Liver (tissue), 3 donors: ENCODE measurements at regions not wholly inside any gene's neighbourhood (a gene's known extent, or its start where the extent isn't known, plus 50 kb on each side); places are given as distances from the start of the nearest gene placed in this dataset.

ENCODE experiments used
- ATF3 ChIP-seq: IDR thresholded peaks from 2 replicates; pipeline ENCODE4 v1.6.1; 2016; ENCODE audit warnings: antibody characterized with exemption
- CTCF ChIP-seq: fragments of 150-350 bp; IDR thresholded peaks from 2 replicates; pipeline ENCODE4 v1.5.1; 2017; ENCODE audit warnings: improper control_type of control experiment, low read depth, low read length; ENCODE audit not compliant: missing input control
- FOXA1 ChIP-seq: IDR thresholded peaks from 2 replicates; pipeline ENCODE4 v1.6.1; 2016; ENCODE audit warnings: antibody characterized with exemption
- GABPA ChIP-seq, 2 donors: IDR thresholded peaks in 1 of 2; conservative IDR thresholded peaks in 1 of 2; 2 replicates each; pipeline ENCODE4 v1.6.1; 2016; ENCODE audit warnings: antibody characterized with exemption in 2 of 2, mild to moderate bottlenecking in 1 of 2, moderate library complexity in 1 of 2
- HNF4A ChIP-seq, 2 donors: conservative IDR thresholded peaks; 2 replicates each; pipeline ENCODE4 v1.6.1; 2016; ENCODE audit warnings: antibody characterized with exemption in 2 of 2, mild to moderate bottlenecking in 2 of 2
- NR2F2 ChIP-seq: IDR thresholded peaks from 2 replicates; pipeline ENCODE4 v1.6.1; 2016; ENCODE audit warnings: antibody characterized with exemption
- RAD21 ChIP-seq, 2 donors: IDR thresholded peaks; 2 replicates each; pipeline ENCODE4 v1.6.1; 2016; ENCODE audit warnings: antibody characterized with exemption in 2 of 2, mild to moderate bottlenecking in 2 of 2
- REST ChIP-seq: IDR thresholded peaks from 2 replicates; pipeline ENCODE4 v1.6.1; 2016; ENCODE audit warnings: antibody characterized with exemption, mild to moderate bottlenecking
- SP1 ChIP-seq: IDR thresholded peaks from 2 replicates; pipeline ENCODE4 v1.6.1; 2018; ENCODE audit warnings: antibody characterized with exemption, mild to moderate bottlenecking
- TAF1 ChIP-seq: conservative IDR thresholded peaks from 2 replicates; pipeline ENCODE4 v1.6.1; 2016; ENCODE audit warnings: antibody characterized with exemption, mild to moderate bottlenecking
- YY1 ChIP-seq: IDR thresholded peaks from 2 replicates; pipeline ENCODE4 v1.6.1; 2016; ENCODE audit warnings: antibody characterized with exemption, mild to moderate bottlenecking
- ZBTB33 ChIP-seq: IDR thresholded peaks from 2 replicates; pipeline ENCODE4 v1.6.1; 2016; ENCODE audit warnings: antibody characterized with exemption
- TF ChIP-seq, protein P1 (sequence below): IDR thresholded peaks from 2 replicates; pipeline ENCODE4 v1.6.1; 2016; ENCODE audit warnings: antibody characterized with exemption
- donor health status: healthy.
- donor health status: healthy.

DNA sequence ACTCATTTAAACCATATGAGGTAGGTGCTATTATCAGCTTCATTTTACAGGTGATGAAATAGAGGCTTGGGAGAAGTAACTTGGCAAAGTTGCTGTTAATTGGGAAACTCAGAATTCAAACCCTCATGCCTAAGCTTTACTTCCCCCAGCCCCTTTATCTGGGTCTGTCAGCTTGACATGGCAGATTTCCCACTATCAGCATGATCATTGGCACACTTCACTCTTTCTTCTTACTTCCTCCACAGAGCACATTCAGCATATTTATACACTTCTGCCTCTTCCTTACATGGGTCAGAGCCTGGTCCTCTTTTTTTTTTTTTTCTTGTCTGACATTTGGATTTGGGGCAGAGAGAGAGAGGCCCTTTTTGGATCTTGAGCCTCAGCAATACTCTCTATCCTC, 56.5 kb upstream of the ARX start:
- TF ChIP-seq GABPA (IDR thresholded peaks at IDR 0.05 in 1 of 2, conservative IDR thresholded peaks at IDR 0.05 in 1 of 2): no peak
- no peak for TF ChIP-seq TAF1
- TF ChIP-seq CTCF: no peak
- TF ChIP-seq, protein P1, sequence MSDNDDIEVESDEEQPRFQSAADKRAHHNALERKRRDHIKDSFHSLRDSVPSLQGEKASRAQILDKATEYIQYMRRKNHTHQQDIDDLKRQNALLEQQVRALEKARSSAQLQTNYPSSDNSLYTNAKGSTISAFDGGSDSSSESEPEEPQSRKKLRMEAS: no peak
- no peak for TF ChIP-seq FOXA1
- no peak for TF ChIP-seq NR2F2
- no peak for TF ChIP-seq HNF4A (conservative IDR thresholded peaks at IDR 0.05)
- no peak for TF ChIP-seq REST
- no peak for TF ChIP-seq RAD21 (IDR thresholded peaks at IDR 0.05)
- no peak for TF ChIP-seq ZBTB33
- no peak for TF ChIP-seq YY1
- no peak for TF ChIP-seq SP1
- no peak for TF ChIP-seq ATF3
